Choroid plexus epithelial cell (primary cell): ENCODE measurements at regions not wholly inside any gene's neighbourhood (a gene's known extent, or its start where the extent isn't known, plus 50 kb on each side); places are given as distances from the start of the nearest gene placed in this dataset.
"Not testable (repeated sequence)": the region's sequence is repeated elsewhere in the genome, so short reads cannot be mapped to it uniquely, and the experiment has no call there.

Experiments
- DNase-seq: peaks from one replicate; pipeline ENCODE4 v3.0.0-alpha.2; 2010; ENCODE audit warnings: low read depth
- H3K4me3 ChIP-seq: 2 replicates; pipeline ENCODE4 v1.5.1; 2011; ENCODE audit warnings: low read depth, mild to moderate bottlenecking, control low read depth, low read length, moderate library complexity
- CTCF ChIP-seq: conservative IDR thresholded peaks from 2 replicates; pipeline ENCODE4 v1.5.1; 2011; ENCODE audit warnings: low read depth, mild to moderate bottlenecking, control low read depth, inconsistent platforms, low read length, moderate library complexity

GRCh38 chr5:88060194-88060593 lies 208.5 kb downstream of the TMEM161B start:
- TF ChIP-seq CTCF: no peak

GRCh38 chr5:88058625-88059024 lies 210.0 kb downstream of the TMEM161B start:
- no peak overlapping the region for H3K4me3 ChIP-seq
- DNase-seq: no peak
- TF ChIP-seq CTCF: no peak

More at GRCh38 chr5:88060194-88060593, 208.5 kb downstream of the TMEM161B start:
- no peak for DNase-seq
- no peak overlapping the region for H3K4me3 ChIP-seq

- DNase-seq, H3K4me3 ChIP-seq: not testable (repeated sequence)
These were observed 216.2 kb downstream of the TMEM161B start for GRCh38 chr5:88052468-88052867.

- no peak overlapping the region for H3K4me3 ChIP-seq
- no peak for DNase-seq
- no peak for TF ChIP-seq CTCF
These were observed 217.5 kb downstream of the TMEM161B start for GRCh38 chr5:88051148-88051547.

- DNase-seq: no peak
- no peak overlapping the region for H3K4me3 ChIP-seq
- TF ChIP-seq CTCF: no peak
These were observed 218.9 kb downstream of the TMEM161B start for GRCh38 chr5:88049737-88050136.

- DNase-seq: no peak
- H3K4me3 ChIP-seq: no peak overlapping the region
- no peak for TF ChIP-seq CTCF
These were observed 219.5 kb downstream of the TMEM161B start for GRCh38 chr5:88049156-88049555.

- no peak for DNase-seq
- H3K4me3 ChIP-seq: no peak overlapping the region
- no peak for TF ChIP-seq CTCF
These were observed 222.6 kb downstream of the TMEM161B start for GRCh38 chr5:88045931-88046461.
